ENCODE measurements at regions not wholly inside any gene's neighbourhood (a gene's known extent, or its start where the extent isn't known, plus 50 kb on each side); places are given as distances from the start of the nearest gene placed in this dataset.

GRCh38 chr5:158521995-158522394 lies 577.7 kb downstream of the EBF1 start:
- Histone ChIP-seq H3K4me2 (ENCODE audit: insufficient read depth, low read length) (no peak overlapping the region), H3K36me3 (ENCODE audit: insufficient read depth, low read length) (no peaks in the 10 kb centered on the region), H3K4me3 (ENCODE audit: low read depth in 1 of 2, low read length in 2 of 2) (no peak overlapping the region), H3K4me1 (ENCODE audit: insufficient read depth, low read length) (no peaks in the 10 kb centered on the region), H4K20me1 (ENCODE audit: insufficient read depth, low read length) (no peaks in the 10 kb centered on the region), H3K9ac (ENCODE audit: low read depth, low read length) (no peak overlapping the region), H3K9me3 (ENCODE audit: insufficient read depth, low read length, severe bottlenecking) (no peaks in the 10 kb centered on the region), H2AFZ (ENCODE audit: low read depth, low read length) (no peak overlapping the region), H3K27me3 (ENCODE audit: insufficient read depth, low read length, poor library complexity) (no peaks in the 10 kb centered on the region), H3K79me2 (ENCODE audit: insufficient read depth, low read length) (no peaks in the 10 kb centered on the region), H3K27ac (ENCODE audit: low read length) (no peak overlapping the region)
- TF ChIP-seq EZH2 (IDR thresholded peaks at IDR 0.05; ENCODE audit: borderline replicate concordance, low read depth, low read length, severe bottlenecking) (no peak), CTCF (IDR thresholded peaks at IDR 0.05; ENCODE audit: borderline replicate concordance, extremely low read depth, low read length, poor library complexity, severe bottlenecking) (no peak)
- DNase-seq (no peak), ATAC-seq (ENCODE audit: insufficient read depth, low read depth) (no peak)

- DNase-seq, result no peak
- no peak for ATAC-seq (ENCODE audit: insufficient read depth, low read depth)
- no peaks in the 10 kb centered on the region for H4K20me1 ChIP-seq (ENCODE audit: insufficient read depth, low read length)
- no peaks in the 10 kb centered on the region for H3K36me3 ChIP-seq (ENCODE audit: insufficient read depth, low read length)
- H3K9ac ChIP-seq (ENCODE audit: low read depth, low read length), result no peak overlapping the region
- H3K4me3 ChIP-seq (ENCODE audit: low read depth in 1 of 2, low read length in 2 of 2), result no peak overlapping the region
- no peak overlapping the region for H3K4me2 ChIP-seq (ENCODE audit: insufficient read depth, low read length)
- no peaks in the 10 kb centered on the region for H3K9me3 ChIP-seq (ENCODE audit: insufficient read depth, low read length, severe bottlenecking)
- H3K79me2 ChIP-seq (ENCODE audit: insufficient read depth, low read length), result no peaks in the 10 kb centered on the region
- no peak overlapping the region for H2AFZ ChIP-seq (ENCODE audit: low read depth, low read length)
- peaks cover 1% of the 10 kb centered on the region for H3K4me1 ChIP-seq (ENCODE audit: insufficient read depth, low read length)
- H3K27me3 ChIP-seq (ENCODE audit: insufficient read depth, low read length, poor library complexity), result no peaks in the 10 kb centered on the region
- no peak for TF ChIP-seq EZH2 (IDR thresholded peaks at IDR 0.05; ENCODE audit: borderline replicate concordance, low read depth, low read length, severe bottlenecking)
- TF ChIP-seq CTCF (IDR thresholded peaks at IDR 0.05; ENCODE audit: borderline replicate concordance, extremely low read depth, low read length, poor library complexity, severe bottlenecking), result no peak
- H3K27ac ChIP-seq (ENCODE audit: low read length), result no peak overlapping the region
Measured at GRCh38 chr5:158519433-158520021, 580.2 kb downstream of the EBF1 start.

- Histone ChIP-seq H3K9me3 (ENCODE audit: insufficient read depth, low read length, severe bottlenecking) (no peaks in the 10 kb centered on the region), H2AFZ (ENCODE audit: low read depth, low read length) (peak overlapping the region; percentile 25; the same call in 1 of the 2 replicates), H3K4me3 (ENCODE audit: low read depth in 1 of 2, low read length in 2 of 2) (no peak overlapping the region), H3K27ac (ENCODE audit: low read length) (no peak overlapping the region), H3K27me3 (ENCODE audit: insufficient read depth, low read length, poor library complexity) (no peaks in the 10 kb centered on the region), H4K20me1 (ENCODE audit: insufficient read depth, low read length) (no peaks in the 10 kb centered on the region), H3K4me1 (ENCODE audit: insufficient read depth, low read length) (peaks cover 31% of the 10 kb centered on the region), H3K36me3 (ENCODE audit: insufficient read depth, low read length) (no peaks in the 10 kb centered on the region), H3K79me2 (ENCODE audit: insufficient read depth, low read length) (no peaks in the 10 kb centered on the region), H3K4me2 (ENCODE audit: insufficient read depth, low read length) (no peak overlapping the region), H3K9ac (ENCODE audit: low read depth, low read length) (no peak overlapping the region)
- TF ChIP-seq CTCF (IDR thresholded peaks at IDR 0.05; ENCODE audit: borderline replicate concordance, extremely low read depth, low read length, poor library complexity, severe bottlenecking) (no peak), EZH2 (IDR thresholded peaks at IDR 0.05; ENCODE audit: borderline replicate concordance, low read depth, low read length, severe bottlenecking) (no peak)
- ATAC-seq (ENCODE audit: insufficient read depth, low read depth), result no peak
- no peak for DNase-seq
Measured at GRCh38 chr5:158516521-158516920, 583.2 kb downstream of the EBF1 start.
